EL (cell line): ENCODE measurements at regions not wholly inside any gene's neighbourhood (a gene's known extent, or its start where the extent isn't known, plus 50 kb on each side); places are given as distances from the start of the nearest gene placed in this dataset.
"Not testable (repeated sequence)": the region's sequence is repeated elsewhere in the genome, so short reads cannot be mapped to it uniquely, and the experiment has no call there.

Source experiments
- DNase-seq: peaks from one replicate; pipeline ENCODE4 v3.0.0-alpha.2; 2016

DNA sequence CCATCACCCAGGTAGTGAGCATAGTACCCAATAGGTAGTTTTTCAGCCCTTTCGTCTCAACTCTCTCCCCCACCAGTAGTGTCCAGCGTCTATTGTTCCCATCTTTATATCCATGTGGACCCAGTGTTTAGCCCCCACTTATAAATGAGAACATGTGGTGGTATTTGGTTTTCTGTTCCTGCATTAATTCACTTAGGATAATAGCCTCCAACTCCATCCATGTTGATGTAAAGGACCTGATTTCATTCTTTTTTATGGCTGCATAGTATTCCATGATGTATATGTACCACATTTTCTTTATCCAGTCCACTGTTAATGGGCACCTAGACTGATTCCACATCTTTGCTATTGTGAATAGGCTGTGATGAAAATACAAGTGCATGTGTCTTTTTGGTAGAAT, 51.3 kb downstream of the NACA2 start:
- DNase-seq, result not testable (repeated sequence)

DNA sequence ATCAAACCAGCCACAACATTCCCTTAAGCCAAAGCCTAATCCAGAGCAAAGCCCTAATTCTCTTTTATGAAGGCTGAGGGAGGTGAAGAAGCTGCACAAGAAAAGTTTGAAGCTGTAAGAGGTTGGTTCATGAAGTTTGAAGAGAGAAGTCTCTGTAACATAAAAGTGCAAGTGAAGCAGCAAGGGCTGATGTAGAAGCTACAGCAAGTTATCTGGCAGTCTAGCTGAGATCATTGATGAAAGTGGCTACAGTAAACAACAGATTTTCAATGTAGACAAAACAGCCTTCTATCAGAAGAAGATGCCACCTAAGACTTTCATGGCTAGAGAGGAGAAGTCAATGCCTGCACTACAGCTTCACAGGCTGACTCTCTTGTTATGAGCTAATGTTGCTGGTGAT, 52.5 kb downstream of the NACA2 start:
- no peak for DNase-seq

DNA sequence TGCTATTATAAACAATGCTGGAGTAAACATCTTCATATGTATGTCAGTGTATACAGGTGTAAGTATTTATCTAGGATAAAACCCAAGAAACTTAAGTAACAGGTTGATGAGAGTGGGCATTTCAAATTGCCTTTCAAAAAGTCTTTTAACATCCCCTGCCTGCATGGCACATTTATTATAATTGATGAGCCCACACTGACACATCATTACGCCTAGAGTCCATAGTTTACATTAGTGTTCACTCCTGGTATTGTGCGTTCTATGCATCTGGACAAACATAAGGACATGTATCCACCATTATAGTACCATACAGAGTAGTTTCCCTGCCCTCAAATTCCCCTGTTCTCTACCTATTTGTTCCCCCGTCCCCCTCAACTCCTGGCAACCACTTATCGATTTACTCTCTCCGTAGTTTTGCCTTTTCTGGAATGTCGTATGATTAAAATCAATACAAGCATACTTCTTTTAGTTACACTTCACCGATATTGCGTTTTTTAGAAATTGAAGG, 53.7 kb downstream of the NACA2 start:
- no peak for DNase-seq

DNA sequence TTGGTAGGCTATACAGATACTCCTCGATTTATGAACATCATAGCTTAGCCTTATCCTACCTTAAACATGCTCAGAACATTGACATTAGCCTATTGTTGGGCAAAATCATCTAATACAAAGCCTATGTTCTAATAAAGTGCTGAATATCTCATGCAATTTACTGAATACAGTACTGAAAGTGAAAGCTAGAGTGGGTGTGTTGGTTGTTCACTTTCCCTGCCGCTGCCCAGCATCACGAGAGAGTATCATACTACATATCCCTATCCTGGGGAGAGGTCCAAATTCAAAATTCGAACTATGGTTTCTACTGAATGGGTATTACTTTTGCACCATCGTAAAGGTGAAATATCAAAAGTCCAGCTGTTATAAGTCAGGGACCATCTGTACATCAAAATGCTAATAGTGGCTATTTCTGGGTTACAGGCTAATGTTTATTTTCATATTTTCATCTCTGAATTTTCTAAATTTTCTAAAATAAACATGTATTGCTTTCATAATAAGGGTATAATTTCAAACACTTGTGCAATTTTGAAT, 54.5 kb downstream of the NACA2 start:
- DNase-seq, result peak; percentile 40
